NOMO-1 treated with dmso at 0.1 percent for 144 hours (cell line): ENCODE measurements at regions not wholly inside any gene's neighbourhood (a gene's known extent, or its start where the extent isn't known, plus 50 kb on each side); places are given as distances from the start of the nearest gene placed in this dataset.

Source experiments
- DNase-seq: peaks from one replicate; lab custom pipeline; 2025; ENCODE audit not compliant: unreplicated experiment; lab: John Stamatoyannopoulos, UW

GRCh38 chr16:82567175-82567574 lies 59.6 kb upstream of the CDH13 start:
- no peak for DNase-seq

DNA sequence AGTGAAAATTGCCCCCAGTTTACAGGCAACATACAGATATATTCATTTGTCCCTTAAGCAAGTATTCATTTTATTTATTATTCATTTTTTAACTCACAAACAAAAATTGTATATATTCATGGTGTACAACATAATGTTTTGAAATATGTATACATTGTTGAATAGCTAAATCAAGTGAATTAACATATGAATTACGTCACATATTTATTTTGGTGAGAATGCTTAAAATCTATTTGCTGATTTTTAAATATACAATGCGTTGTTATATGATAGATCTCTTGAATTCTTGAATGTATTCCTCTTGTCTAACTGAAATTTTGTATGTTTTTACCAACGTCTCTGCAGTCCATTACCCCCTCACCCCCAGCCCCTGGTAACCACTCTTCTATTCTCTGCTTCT lies 63.4 kb upstream of the CDH13 start:
- no peak for DNase-seq

- DNase-seq = no peak
Measured at GRCh38 chr16:82562183-82562683, 64.5 kb upstream of the CDH13 start.

- no peak for DNase-seq
Measured at GRCh38 chr16:82560805-82561325, 65.9 kb upstream of the CDH13 start.

- DNase-seq = no peak
Measured at GRCh38 chr16:82544378-82545160, 82.2 kb upstream of the CDH13 start.

DNA sequence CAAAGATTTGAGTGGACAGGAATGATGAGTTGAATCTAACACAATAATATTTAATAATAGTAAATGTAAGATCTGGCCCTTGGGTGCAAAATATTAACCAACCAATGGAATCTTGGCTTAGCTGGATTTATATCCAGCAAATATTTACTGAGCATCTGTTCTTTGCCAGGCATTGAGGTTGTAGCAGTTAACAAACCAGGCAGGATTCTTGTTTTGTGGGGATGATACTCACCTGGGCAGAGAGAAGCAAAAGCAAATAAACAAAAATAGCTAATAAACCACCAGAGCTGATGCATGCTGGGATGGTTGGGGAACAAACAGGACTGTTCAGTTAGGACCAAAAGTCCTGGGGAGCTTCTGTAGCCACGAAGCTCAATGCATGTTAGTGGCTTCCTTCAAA lies 84.1 kb upstream of the CDH13 start:
- no peak for DNase-seq

DNA sequence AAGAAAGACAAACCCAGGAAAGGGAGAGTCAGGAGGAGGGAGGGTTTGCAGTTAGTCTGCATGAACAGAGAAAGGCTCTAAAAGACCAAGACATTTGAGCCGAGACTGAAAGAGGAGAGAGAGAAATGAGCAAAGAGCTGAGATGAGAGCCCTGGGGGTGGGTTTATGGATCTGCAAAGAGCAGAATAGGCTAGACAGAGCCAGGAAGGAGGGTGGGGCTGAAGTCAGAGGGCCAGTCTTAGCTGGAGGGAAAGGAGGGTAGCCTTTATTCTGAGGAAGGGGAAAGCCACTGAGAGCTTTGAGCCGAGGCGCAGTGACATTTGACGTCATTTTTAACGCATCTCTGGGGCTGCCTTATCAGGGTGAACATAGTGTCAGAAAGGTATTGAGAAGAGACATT lies 85.7 kb upstream of the CDH13 start:
- no peak for DNase-seq

- no peak for DNase-seq
Measured at GRCh38 chr16:82535764-82536163, 91.0 kb upstream of the CDH13 start.

DNA sequence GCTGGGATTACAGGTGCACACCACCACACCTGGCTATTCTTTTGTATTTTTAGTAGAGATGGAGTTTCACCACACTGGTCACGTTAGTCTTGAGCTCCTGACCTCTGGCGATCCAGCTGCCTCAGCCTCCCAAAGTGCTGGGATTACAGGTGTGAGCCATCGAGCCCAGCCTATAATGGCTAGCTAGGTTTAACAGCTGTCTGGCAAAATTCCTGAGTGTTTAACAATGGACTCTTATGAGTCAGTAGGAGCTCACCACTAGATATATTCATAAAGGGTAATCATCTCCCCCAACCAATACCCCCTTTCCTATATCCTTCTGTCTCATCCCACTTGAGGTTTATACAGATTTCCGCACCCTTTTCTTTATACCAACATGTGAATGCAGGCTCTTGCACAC lies 91.5 kb upstream of the CDH13 start:
- DNase-seq = no peak

DNA sequence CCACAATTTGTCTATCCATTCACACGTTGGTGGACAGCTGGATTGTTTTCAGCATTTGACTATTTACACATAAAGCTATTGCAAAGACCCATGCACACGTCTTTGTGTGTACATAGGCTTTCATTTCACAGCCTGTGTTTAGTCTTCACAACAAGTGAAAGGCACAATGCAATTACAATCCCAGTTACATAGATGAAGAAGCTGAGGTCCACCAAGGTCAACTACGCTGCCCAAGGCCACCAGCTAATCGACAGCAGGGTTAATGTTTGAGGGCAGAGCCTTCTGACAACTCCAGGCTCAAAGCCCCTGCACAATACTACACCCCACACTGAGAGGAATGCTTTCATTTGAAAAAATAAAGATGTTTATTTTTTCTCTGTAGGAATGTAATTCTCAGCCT lies 93.6 kb upstream of the CDH13 start:
- no peak for DNase-seq

- no peak for DNase-seq
Measured at GRCh38 chr16:82530883-82531282, 95.9 kb upstream of the CDH13 start.

DNA sequence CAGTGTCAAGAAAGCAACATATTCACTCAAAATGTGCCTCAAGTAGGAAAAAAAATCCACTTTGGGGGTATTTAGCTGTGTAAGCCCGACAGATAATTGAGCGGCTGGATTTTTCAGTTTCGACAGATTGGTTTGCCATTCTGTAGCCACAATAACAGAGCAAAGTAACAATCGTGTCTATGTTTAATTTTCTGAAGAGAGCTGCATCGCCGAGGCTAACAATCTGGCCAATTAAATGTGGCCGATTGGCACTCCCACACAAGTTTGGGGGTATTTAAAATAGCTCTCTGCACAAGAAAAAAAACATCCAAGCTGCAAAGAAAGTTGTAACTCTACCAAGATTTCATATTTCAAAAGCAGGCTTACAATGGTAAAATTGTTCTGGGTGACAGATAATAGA lies 99.7 kb upstream of the CDH13 start:
- no peak for DNase-seq

- no peak for DNase-seq
Measured at GRCh38 chr16:82524976-82525375, 101.8 kb upstream of the CDH13 start.

DNA sequence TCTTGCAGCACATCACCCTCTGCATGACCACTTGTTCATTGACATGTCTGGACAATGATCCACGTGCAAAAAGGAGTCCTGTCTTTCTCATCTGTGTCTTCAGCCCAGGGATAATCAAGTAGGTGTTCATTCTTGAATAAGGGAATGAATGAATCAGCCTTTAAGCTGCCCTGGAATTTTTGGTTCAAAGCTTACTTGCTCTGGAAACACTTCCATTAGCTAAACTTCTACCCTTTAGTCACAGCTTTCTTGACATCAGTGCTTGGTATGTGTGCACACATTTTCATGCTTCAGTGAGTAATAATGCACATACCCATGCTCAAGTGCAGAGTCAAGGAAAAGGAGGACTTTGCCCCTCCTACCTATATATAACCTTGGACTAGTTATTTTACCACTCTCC lies 103.0 kb upstream of the CDH13 start:
- DNase-seq = no peak

DNA sequence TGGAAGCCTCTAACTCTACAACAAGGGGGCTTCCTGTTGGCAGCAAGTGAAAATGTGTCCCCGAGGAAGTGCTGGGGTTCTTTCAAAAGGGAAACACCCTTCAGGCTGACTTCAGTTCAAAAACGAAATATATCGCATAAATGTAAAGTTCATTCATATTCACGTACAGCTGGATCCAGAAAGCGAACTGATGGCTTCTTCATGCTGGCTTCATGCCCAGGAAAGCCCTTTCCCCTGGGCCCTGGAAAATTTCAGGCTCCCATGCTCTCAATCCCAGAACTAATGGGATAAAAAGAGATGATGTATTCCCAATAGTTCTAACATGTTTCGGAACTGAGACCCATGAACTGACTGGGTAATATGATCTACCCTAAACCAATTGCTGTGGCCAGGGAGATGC lies 104.7 kb upstream of the CDH13 start:
- no peak for DNase-seq

GRCh38 chr16:82518811-82519210 lies 108.0 kb upstream of the CDH13 start:
- DNase-seq = no peak

DNA sequence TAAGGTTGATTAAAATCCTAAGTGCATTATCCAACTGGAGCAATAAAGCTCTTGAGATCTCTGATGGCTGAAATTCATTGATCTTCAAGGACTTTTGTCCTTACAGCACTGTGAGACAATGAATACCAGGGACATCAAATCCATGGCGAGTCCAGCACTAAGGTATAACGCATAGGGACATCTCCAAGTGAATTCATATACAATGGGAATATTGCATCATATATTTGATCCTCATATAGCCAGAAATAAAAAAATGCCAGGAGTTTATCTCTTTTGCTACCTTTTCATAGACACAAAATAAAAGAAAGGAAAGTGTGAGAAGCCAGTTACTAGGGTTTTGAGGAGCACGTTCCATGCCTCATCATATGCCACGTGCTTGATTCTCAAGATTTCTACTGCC lies 112.5 kb upstream of the CDH13 start:
- DNase-seq = no peak

GRCh38 chr16:82510789-82511305 lies 115.9 kb upstream of the CDH13 start:
- DNase-seq = no peak

- DNase-seq = no peak
Measured at GRCh38 chr16:82509691-82510430, 116.9 kb upstream of the CDH13 start.

- no peak for DNase-seq
Measured at GRCh38 chr16:82506692-82507670, 119.8 kb upstream of the CDH13 start.

DNA sequence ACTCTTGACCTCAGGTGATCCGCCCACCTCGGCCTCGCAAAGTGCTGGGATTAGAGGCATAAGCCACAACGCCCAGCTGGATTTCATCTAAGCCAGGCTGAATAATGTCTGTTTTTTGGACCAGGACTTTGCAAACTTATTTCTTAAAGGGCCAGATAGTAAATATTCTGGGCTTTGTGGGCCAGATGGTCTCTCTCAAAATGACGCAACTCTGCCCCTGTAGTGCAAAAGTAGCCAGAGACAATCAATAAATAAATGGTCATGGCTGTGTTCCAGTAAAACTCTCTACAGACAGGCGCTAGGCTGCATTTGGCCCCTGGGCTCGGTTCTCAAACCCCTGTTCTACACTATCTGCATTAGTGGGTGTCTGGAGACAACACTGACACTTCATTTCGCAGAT lies 121.9 kb upstream of the CDH13 start:
- no peak for DNase-seq
